ENCODE measurements at regions not wholly inside any gene's neighbourhood (a gene's known extent, or its start where the extent isn't known, plus 50 kb on each side); places are given as distances from the start of the nearest gene placed in this dataset. TPM values are rescaled to one million over a fixed set of nuclear protein-coding genes. Genes with fewer than 3 reads are reported as not detected.
"Not testable (repeated sequence)": the region's sequence is repeated elsewhere in the genome, so short reads cannot be mapped to it uniquely, and the experiment has no call there.

DNA sequence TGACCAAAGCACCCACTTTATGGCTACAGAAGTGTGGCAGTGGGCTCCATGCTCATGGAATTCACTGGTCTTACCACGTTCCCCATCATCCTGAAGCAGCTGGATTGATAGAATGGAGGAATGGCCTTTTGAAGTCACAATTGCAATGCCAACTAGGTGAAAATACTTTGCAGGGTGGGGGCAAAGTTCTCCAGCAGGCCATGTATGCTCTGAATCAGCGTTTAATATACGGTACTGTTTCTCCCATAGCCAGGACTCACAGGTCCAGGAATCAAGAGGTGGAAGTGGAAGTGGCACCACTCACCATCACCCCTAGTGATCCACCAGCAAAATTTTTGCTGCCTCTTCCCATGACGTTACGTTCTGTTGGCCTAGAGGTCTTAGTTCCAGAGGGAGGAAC, 60.5 kb upstream of the GMDS start:
- Histone ChIP-seq H3K27ac (ENCODE audit: low read depth in 1 of 2, low read length in 1 of 2) (no peak overlapping the region), H3K9ac (ENCODE audit: insufficient read depth in 1 of 2, low read length in 2 of 2) (no peak overlapping the region), H3K4me3 (no peak overlapping the region), H3K27me3 (ENCODE audit: control insufficient read depth in 3 of 3, insufficient read depth in 3 of 3, low read length in 2 of 3) (no peaks in the 10 kb centered on the region), H3K36me3 (ENCODE audit: control insufficient read depth in 4 of 4, insufficient read depth in 4 of 4, low read length in 4 of 4) (no peaks in the 10 kb centered on the region), H3K9me3 (ENCODE audit: control insufficient read depth in 4 of 4, insufficient read depth in 3 of 4, low read length in 3 of 4) (peaks cover 0 to 2% (median 0%) of the 10 kb centered on the region in 4 donors), H3K4me1 (ENCODE audit: control insufficient read depth in 5 of 5, insufficient read depth in 5 of 5, low read length in 5 of 5) (no peaks in the 10 kb centered on the region)
- ATAC-seq (ENCODE audit: insufficient read depth, low FRiP score) (no peak), DNase-seq (no peak)
- WGBS, 2 donors: 96 to 97% methylated on average over 5 of the region's 5 CpGs
- TF ChIP-seq, protein P1, sequence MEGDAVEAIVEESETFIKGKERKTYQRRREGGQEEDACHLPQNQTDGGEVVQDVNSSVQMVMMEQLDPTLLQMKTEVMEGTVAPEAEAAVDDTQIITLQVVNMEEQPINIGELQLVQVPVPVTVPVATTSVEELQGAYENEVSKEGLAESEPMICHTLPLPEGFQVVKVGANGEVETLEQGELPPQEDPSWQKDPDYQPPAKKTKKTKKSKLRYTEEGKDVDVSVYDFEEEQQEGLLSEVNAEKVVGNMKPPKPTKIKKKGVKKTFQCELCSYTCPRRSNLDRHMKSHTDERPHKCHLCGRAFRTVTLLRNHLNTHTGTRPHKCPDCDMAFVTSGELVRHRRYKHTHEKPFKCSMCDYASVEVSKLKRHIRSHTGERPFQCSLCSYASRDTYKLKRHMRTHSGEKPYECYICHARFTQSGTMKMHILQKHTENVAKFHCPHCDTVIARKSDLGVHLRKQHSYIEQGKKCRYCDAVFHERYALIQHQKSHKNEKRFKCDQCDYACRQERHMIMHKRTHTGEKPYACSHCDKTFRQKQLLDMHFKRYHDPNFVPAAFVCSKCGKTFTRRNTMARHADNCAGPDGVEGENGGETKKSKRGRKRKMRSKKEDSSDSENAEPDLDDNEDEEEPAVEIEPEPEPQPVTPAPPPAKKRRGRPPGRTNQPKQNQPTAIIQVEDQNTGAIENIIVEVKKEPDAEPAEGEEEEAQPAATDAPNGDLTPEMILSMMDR (IDR thresholded peaks at IDR 0.05; ENCODE audit: control extremely low read depth, extremely low read depth): no peak

DNA sequence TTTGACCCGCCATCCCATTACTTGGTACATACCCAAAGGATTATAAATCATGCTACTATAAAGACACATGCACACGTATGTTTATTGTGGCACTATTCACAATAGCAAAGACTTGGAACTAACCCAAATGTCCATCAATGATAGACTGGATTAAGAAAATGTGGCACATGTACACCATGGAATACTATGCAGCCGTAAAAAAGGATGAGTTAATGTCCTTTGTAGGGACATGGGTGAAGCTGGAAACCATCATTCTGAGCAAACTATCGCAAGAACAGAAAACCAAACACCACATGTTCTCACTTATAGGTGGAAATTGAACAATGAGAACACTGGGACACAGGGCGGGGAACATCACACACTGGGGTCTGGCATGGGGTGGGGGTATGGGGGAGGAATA, 57.1 kb upstream of the GMDS start:
- not testable (repeated sequence) for DNase-seq; ATAC-seq (ENCODE audit: insufficient read depth, low FRiP score); H3K9ac ChIP-seq (ENCODE audit: insufficient read depth in 1 of 2, low read length in 2 of 2); H3K9me3 ChIP-seq (ENCODE audit: control insufficient read depth in 4 of 4, insufficient read depth in 3 of 4, low read length in 3 of 4); H3K27ac ChIP-seq (ENCODE audit: low read depth in 1 of 2, low read length in 1 of 2); H3K4me1 ChIP-seq (ENCODE audit: control insufficient read depth in 5 of 5, insufficient read depth in 5 of 5, low read length in 5 of 5); H3K4me3 ChIP-seq; H3K36me3 ChIP-seq (ENCODE audit: control insufficient read depth in 4 of 4, insufficient read depth in 4 of 4, low read length in 4 of 4); H3K27me3 ChIP-seq (ENCODE audit: control insufficient read depth in 3 of 3, insufficient read depth in 3 of 3, low read length in 2 of 3)
- 94 to 98% methylated on average over 5 of the region's 5 CpGs for WGBS, 2 donors

DNA sequence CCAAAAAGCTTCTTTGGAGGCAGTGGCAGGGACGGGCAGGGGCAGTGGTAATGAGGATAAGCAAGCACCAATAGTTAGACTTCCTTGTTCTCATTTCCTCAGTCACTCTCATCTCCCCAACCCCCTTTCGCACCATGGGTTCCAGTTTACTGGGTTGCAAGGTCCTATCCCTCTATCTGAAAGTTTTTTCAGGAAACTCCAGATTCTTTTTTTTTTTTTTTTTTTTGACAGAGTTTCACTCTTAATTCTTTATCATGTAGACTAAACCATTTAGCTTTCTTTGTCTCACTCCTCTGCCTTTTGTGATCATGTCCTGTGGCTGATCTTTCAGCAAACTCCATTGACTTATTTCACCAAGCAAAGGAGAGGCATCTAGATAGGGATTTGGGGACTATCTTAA, 51.4 kb upstream of the GMDS start:
- no peaks in the 10 kb centered on the region for H3K36me3 ChIP-seq (ENCODE audit: control insufficient read depth in 4 of 4, insufficient read depth in 4 of 4, low read length in 4 of 4)
- no peak for DNase-seq
- TF ChIP-seq, protein P1 (IDR thresholded peaks at IDR 0.05; ENCODE audit: control extremely low read depth, extremely low read depth): no peak
- ATAC-seq (ENCODE audit: insufficient read depth, low FRiP score): no peak
- H3K4me3 ChIP-seq: no peak overlapping the region
- no peak overlapping the region for H3K9ac ChIP-seq (ENCODE audit: insufficient read depth in 1 of 2, low read length in 2 of 2)
- H3K27ac ChIP-seq (ENCODE audit: low read depth in 1 of 2, low read length in 1 of 2): no peak overlapping the region
- H3K4me1 ChIP-seq (ENCODE audit: control insufficient read depth in 5 of 5, insufficient read depth in 5 of 5, low read length in 5 of 5): no peaks in the 10 kb centered on the region
- H3K9me3 ChIP-seq (ENCODE audit: control insufficient read depth in 4 of 4, insufficient read depth in 3 of 4, low read length in 3 of 4): peaks cover 0 to 8% (median 0%) of the 10 kb centered on the region in 4 donors
- 92 to 100% methylated on average over 2 of the region's 2 CpGs for WGBS, 2 donors
- H3K27me3 ChIP-seq (ENCODE audit: control insufficient read depth in 3 of 3, insufficient read depth in 3 of 3, low read length in 2 of 3): no peaks in the 10 kb centered on the region

Small RNA genes lying in the stretch of these regions (small RNA-seq; reads per million reads assigned to genes)
- not detected for gene HMGN2P28 (ENCODE audit: low replicate concordance)

Measured in lung (tissue), 12 donors.